SK-N-SH treated with all-trans-retinoic acid at 6 μM for 48 hours (cell line): ENCODE measurements at regions not wholly inside any gene's neighbourhood (a gene's known extent, or its start where the extent isn't known, plus 50 kb on each side); places are given as distances from the start of the nearest gene placed in this dataset.

Source experiments
- ATAC-seq: fragments of 200-7000 bp; cut with Tn5 transposase; 3 replicates; pipeline ENCODE4 v1.9.1; 2020; ENCODE audit warnings: mild to moderate bottlenecking, moderate library complexity
- ARNTL ChIP-seq: fragments of 450-650 bp; formaldehyde crosslinking; IDR thresholded peaks from 2 replicates; pipeline ENCODE4 v1.5.0; 2020; ENCODE audit warnings: low read depth, mild to moderate bottlenecking, moderate library complexity, borderline replicate concordance
- BACH2 ChIP-seq: fragments of 250-450 bp; sonication (Bioruptor Pico); IDR thresholded peaks from 2 replicates; pipeline ENCODE4 v1.9.0; 2021; ENCODE audit warnings: mild to moderate bottlenecking, borderline replicate concordance
- CSDC2 ChIP-seq: fragments of 250-450 bp; sonication (Bioruptor Pico); IDR thresholded peaks from 2 replicates; pipeline ENCODE4 v1.5.0; 2020; ENCODE audit warnings: mild to moderate bottlenecking, moderate library complexity
- ESRRG ChIP-seq: fragments of 250-450 bp; sonication (Bioruptor Pico); IDR thresholded peaks from 2 replicates; pipeline ENCODE4 v1.6.1; 2021; ENCODE audit warnings: mild to moderate bottlenecking
- GLIS3 ChIP-seq: fragments of 250-450 bp; sonication (Bioruptor Pico); IDR thresholded peaks from 2 replicates; pipeline ENCODE4 v1.5.0; 2020; ENCODE audit warnings: mild to moderate bottlenecking, moderate library complexity
- ISL1 ChIP-seq: fragments of 250-450 bp; sonication (Bioruptor Pico); IDR thresholded peaks from 2 replicates; pipeline ENCODE4 v2.1.2; 2022; ENCODE audit warnings: mild to moderate bottlenecking, moderate library complexity
- OSR1 ChIP-seq: fragments of 250-450 bp; sonication (Bioruptor Pico); IDR thresholded peaks from 2 replicates; pipeline ENCODE4 v1.8.0; 2022; ENCODE audit warnings: moderate library complexity, mild to moderate bottlenecking, inconsistent platforms
- PPARA ChIP-seq: fragments of 250-450 bp; sonication (Bioruptor Pico); IDR thresholded peaks from 2 replicates; pipeline ENCODE4 v1.5.0; 2020; ENCODE audit warnings: mild to moderate bottlenecking, borderline replicate concordance
- RARB ChIP-seq: fragments of 250-450 bp; sonication (Bioruptor Pico); IDR thresholded peaks from 2 replicates; pipeline ENCODE4 v1.8.0; 2021; ENCODE audit warnings: mild to moderate bottlenecking, moderate library complexity
- SNAI2 ChIP-seq: fragments of 250-450 bp; sonication (Bioruptor Pico); IDR thresholded peaks from 2 replicates; pipeline ENCODE4 v1.5.0; 2020; ENCODE audit warnings: mild to moderate bottlenecking, moderate library complexity
- TCF4 ChIP-seq: fragments of 250-450 bp; sonication (Bioruptor Pico); IDR thresholded peaks from 2 replicates; pipeline ENCODE4 v1.8.0; 2021; ENCODE audit warnings: mild to moderate bottlenecking, moderate library complexity, borderline replicate concordance
- ZC3H10 ChIP-seq: fragments of 250-450 bp; sonication (Bioruptor Pico); IDR thresholded peaks from 2 replicates; pipeline ENCODE4 v1.5.1; 2021; ENCODE audit warnings: mild to moderate bottlenecking, moderate library complexity
- ZFP3 ChIP-seq: fragments of 250-450 bp; sonication (Bioruptor Pico); IDR thresholded peaks from 2 replicates; pipeline ENCODE4 v1.5.0; 2020; ENCODE audit warnings: mild to moderate bottlenecking, moderate library complexity
- ZNF70 ChIP-seq: fragments of 450-650 bp; formaldehyde crosslinking; IDR thresholded peaks from 2 replicates; pipeline ENCODE4 v1.5.0; 2020; ENCODE audit warnings: mild to moderate bottlenecking, moderate library complexity
- ZNF8 ChIP-seq: fragments of 450-650 bp; formaldehyde crosslinking; IDR thresholded peaks from 2 replicates; pipeline ENCODE4 v1.5.0; 2020; ENCODE audit warnings: mild to moderate bottlenecking, moderate library complexity
- TF ChIP-seq, protein P1 (sequence below): fragments of 250-450 bp; sonication (Bioruptor Pico); IDR thresholded peaks from 2 replicates; pipeline ENCODE4 v1.8.0; 2021; ENCODE audit warnings: low read depth, mild to moderate bottlenecking, moderate library complexity, borderline replicate concordance
- TF ChIP-seq, protein P2 (sequence below): fragments of 250-450 bp; sonication (Bioruptor Pico); IDR thresholded peaks from 2 replicates; pipeline ENCODE4 v1.8.0; 2020; ENCODE audit warnings: mild to moderate bottlenecking, moderate library complexity, borderline replicate concordance
- TF ChIP-seq, protein P3 (sequence below): fragments of 250-450 bp; sonication (Bioruptor Pico); IDR thresholded peaks from 2 replicates; pipeline ENCODE4 v1.5.1; 2020; ENCODE audit warnings: low read depth, mild to moderate bottlenecking, moderate library complexity
- TF ChIP-seq, protein P4 (sequence below): fragments of 250-450 bp; sonication (Bioruptor Pico); IDR thresholded peaks from 2 replicates; pipeline ENCODE4 v1.5.0; 2020; ENCODE audit warnings: mild to moderate bottlenecking, moderate library complexity

DNA sequence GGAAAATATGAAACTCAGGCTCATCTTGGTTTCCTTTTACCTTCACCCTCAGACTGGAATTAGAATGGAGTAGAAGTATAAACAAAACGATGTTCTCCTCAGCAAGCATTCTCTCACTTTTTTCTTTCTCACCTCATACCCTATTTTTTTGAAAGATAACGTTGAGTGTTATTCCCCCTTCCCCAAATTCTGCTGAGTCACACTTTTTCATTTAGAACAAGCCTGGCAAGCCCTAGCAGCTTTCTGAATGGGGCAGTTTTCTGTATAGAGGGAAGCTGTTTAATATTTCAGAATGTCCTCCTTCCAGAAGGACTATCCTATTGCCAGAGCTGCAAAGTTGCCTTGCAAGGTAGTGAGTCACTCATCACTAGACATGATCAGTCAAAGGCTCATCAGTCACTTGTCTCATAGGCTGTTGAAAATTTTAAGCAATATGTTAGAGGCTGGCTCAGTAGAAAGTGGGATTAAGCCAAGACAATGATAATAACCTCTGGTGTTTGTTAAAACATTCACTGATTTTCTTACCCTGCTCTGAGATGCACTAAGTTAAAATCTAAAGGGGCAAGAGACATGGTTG is 416.1 kb downstream of the RNF144A start:
- peak; percentile 33; the same call in 1 of the 3 replicates for ATAC-seq
- peak; percentile 86; the same call in 1 of the 2 replicates for TF ChIP-seq BACH2 (CRISPR knock-in tag)
- TF ChIP-seq PPARA, result no peak
- TF ChIP-seq CSDC2 (CRISPR knock-in tag), result no peak

DNA sequence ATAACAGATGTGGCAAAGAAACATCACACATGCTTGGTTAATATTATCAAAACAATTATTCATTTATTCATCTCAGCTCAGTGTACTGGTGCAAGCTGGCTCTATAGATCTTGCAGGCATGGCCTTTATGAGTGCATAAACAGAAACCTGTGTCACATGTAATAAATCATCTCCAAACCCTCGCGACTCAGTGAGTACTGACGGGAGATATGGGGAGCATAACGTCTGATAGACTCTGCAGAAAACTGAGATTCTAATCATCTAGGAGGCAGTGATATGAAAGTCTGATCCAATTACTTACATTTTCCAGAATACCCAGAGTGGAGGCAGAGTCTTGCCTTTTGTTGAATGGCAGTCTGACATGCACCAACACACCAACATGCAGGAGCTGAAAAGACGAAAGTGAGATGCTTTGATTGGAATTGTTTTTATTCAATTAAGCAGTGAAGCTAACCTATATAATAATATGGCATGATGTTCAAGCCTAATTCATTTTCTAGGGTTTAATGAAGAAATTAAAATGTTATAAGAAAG is 416.8 kb downstream of the RNF144A start:
- TF ChIP-seq CSDC2 (CRISPR knock-in tag) (no peak), GLIS3 (CRISPR knock-in tag) (no peak), BACH2 (CRISPR knock-in tag) (no peak), ZFP3 (no peak), RARB (no peak), OSR1 (CRISPR knock-in tag) (no peak), ZNF70 (CRISPR knock-in tag) (no peak), SNAI2 (CRISPR knock-in tag) (0 out of 2 replicates have a peak, but pooled peaks have one; percentile 38), PPARA (no peak), TCF4 (no peak; the same call in none of the 2 replicates), ISL1 (CRISPR knock-in tag) (peak; percentile 67), ESRRG (CRISPR knock-in tag) (no peak), ZNF8 (peak; percentile 30; the same call in 1 of the 2 replicates)
- TF ChIP-seq, protein P1, sequence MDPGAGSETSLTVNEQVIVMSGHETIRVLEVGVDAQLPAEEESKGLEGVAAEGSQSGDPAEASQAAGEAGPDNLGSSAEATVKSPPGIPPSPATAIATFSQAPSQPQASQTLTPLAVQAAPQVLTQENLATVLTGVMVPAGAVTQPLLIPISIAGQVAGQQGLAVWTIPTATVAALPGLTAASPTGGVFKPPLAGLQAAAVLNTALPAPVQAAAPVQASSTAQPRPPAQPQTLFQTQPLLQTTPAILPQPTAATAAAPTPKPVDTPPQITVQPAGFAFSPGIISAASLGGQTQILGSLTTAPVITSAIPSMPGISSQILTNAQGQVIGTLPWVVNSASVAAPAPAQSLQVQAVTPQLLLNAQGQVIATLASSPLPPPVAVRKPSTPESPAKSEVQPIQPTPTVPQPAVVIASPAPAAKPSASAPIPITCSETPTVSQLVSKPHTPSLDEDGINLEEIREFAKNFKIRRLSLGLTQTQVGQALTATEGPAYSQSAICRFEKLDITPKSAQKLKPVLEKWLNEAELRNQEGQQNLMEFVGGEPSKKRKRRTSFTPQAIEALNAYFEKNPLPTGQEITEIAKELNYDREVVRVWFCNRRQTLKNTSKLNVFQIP (CRISPR knock-in tag), result no peak
- TF ChIP-seq, protein P2, sequence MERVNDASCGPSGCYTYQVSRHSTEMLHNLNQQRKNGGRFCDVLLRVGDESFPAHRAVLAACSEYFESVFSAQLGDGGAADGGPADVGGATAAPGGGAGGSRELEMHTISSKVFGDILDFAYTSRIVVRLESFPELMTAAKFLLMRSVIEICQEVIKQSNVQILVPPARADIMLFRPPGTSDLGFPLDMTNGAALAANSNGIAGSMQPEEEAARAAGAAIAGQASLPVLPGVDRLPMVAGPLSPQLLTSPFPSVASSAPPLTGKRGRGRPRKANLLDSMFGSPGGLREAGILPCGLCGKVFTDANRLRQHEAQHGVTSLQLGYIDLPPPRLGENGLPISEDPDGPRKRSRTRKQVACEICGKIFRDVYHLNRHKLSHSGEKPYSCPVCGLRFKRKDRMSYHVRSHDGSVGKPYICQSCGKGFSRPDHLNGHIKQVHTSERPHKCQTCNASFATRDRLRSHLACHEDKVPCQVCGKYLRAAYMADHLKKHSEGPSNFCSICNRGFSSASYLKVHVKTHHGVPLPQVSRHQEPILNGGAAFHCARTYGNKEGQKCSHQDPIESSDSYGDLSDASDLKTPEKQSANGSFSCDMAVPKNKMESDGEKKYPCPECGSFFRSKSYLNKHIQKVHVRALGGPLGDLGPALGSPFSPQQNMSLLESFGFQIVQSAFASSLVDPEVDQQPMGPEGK (CRISPR knock-in tag), result no peak
- TF ChIP-seq, protein P3, sequence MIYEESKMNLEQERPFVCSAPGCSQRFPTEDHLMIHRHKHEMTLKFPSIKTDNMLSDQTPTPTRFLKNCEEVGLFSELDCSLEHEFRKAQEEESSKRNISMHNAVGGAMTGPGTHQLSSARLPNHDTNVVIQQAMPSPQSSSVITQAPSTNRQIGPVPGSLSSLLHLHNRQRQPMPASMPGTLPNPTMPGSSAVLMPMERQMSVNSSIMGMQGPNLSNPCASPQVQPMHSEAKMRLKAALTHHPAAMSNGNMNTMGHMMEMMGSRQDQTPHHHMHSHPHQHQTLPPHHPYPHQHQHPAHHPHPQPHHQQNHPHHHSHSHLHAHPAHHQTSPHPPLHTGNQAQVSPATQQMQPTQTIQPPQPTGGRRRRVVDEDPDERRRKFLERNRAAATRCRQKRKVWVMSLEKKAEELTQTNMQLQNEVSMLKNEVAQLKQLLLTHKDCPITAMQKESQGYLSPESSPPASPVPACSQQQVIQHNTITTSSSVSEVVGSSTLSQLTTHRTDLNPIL, result no peak
- TF ChIP-seq, protein P4, sequence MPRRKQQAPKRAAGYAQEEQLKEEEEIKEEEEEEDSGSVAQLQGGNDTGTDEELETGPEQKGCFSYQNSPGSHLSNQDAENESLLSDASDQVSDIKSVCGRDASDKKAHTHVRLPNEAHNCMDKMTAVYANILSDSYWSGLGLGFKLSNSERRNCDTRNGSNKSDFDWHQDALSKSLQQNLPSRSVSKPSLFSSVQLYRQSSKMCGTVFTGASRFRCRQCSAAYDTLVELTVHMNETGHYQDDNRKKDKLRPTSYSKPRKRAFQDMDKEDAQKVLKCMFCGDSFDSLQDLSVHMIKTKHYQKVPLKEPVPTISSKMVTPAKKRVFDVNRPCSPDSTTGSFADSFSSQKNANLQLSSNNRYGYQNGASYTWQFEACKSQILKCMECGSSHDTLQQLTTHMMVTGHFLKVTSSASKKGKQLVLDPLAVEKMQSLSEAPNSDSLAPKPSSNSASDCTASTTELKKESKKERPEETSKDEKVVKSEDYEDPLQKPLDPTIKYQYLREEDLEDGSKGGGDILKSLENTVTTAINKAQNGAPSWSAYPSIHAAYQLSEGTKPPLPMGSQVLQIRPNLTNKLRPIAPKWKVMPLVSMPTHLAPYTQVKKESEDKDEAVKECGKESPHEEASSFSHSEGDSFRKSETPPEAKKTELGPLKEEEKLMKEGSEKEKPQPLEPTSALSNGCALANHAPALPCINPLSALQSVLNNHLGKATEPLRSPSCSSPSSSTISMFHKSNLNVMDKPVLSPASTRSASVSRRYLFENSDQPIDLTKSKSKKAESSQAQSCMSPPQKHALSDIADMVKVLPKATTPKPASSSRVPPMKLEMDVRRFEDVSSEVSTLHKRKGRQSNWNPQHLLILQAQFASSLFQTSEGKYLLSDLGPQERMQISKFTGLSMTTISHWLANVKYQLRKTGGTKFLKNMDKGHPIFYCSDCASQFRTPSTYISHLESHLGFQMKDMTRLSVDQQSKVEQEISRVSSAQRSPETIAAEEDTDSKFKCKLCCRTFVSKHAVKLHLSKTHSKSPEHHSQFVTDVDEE (CRISPR knock-in tag), result peak; percentile 96
- TF ChIP-seq, all 23 proteins: peak for 4
- peak; percentile 66 for ATAC-seq

DNA sequence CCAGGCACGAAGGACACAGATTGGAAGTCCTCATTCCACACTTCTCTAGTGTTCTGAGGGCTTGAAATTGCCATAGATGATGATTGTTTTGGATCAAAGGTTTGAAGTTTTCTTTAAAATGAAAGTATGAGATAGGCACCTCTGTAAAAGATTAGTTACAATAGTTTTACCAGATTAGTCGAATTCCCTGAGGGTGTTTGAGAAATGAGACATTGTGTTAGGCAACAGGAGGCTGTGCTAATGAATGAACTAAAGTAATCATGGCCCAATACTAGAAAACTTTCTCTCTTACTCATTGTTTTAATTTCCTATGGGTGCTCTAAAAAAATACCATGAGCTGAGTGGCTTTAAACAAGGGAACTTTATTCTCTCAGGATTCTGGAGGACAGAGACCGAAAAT is 421.7 kb downstream of the RNF144A start:
- no peak for ATAC-seq
- TF ChIP-seq GLIS3 (CRISPR knock-in tag) (no peak), ZNF8 (no peak), ZC3H10 (CRISPR knock-in tag) (no peak), ZNF70 (CRISPR knock-in tag) (no peak), BACH2 (CRISPR knock-in tag) (no peak), ZFP3 (no peak), SNAI2 (CRISPR knock-in tag) (no peak), PPARA (no peak), ARNTL (CRISPR knock-in tag) (no peak), TCF4 (no peak)
- TF ChIP-seq, protein P3, result no peak
- TF ChIP-seq, protein P4 (CRISPR knock-in tag), result no peak
